ENCODE measurements at regions not wholly inside any gene's neighbourhood (a gene's known extent, or its start where the extent isn't known, plus 50 kb on each side); places are given as distances from the start of the nearest gene placed in this dataset.
"Not testable (repeated sequence)": the region's sequence is repeated elsewhere in the genome, so short reads cannot be mapped to it uniquely, and the experiment has no call there.

- TF ChIP-seq CTCF (IDR thresholded peaks at IDR 0.05; ENCODE audit: insufficient read depth, low read depth, low read length, missing control alignments) = peak; percentile 87
- H3K4me3 ChIP-seq (ENCODE audit: low read depth, low read length) = peak overlapping the region; percentile 42
- peak; percentile 78 for DNase-seq (ENCODE audit: low read depth)
Observed at GRCh38 chr2:131673400-131674173, 145.9 kb downstream of the CCDC74A start.

- DNase-seq (ENCODE audit: low read depth) = no peak
- no peak for TF ChIP-seq CTCF (IDR thresholded peaks at IDR 0.05; ENCODE audit: insufficient read depth, low read depth, low read length, missing control alignments)
Observed at GRCh38 chr2:131674174-131674507, 146.5 kb downstream of the CCDC74A start.

GRCh38 chr2:131681611-131682121, 154.0 kb downstream of the CCDC74A start:
- peak overlapping the region; percentile 70 for H3K4me3 ChIP-seq (ENCODE audit: low read depth, low read length)
- not testable (repeated sequence) for DNase-seq (ENCODE audit: low read depth)

More at GRCh38 chr2:131674174-131674507, 146.5 kb downstream of the CCDC74A start:
- no peak overlapping the region for H3K4me3 ChIP-seq (ENCODE audit: low read depth, low read length)

- peak overlapping the region; percentile 70 for H3K4me3 ChIP-seq (ENCODE audit: low read depth, low read length)
- TF ChIP-seq CTCF (IDR thresholded peaks at IDR 0.05; ENCODE audit: insufficient read depth, low read depth, low read length, missing control alignments) = peak; percentile 16
- DNase-seq (ENCODE audit: low read depth) = peak; percentile 93
Observed at GRCh38 chr2:131682122-131682944, 154.6 kb downstream of the CCDC74A start.

- peak overlapping the region; percentile 70 for H3K4me3 ChIP-seq (ENCODE audit: low read depth, low read length)
- peak; percentile 71 for DNase-seq (ENCODE audit: low read depth)
Observed at GRCh38 chr2:131682945-131683330, 155.2 kb downstream of the CCDC74A start.

- H3K4me3 ChIP-seq (ENCODE audit: low read depth, low read length) = not testable (repeated sequence)
Observed at GRCh38 chr2:131684631-131685316, 157.1 kb downstream of the CCDC74A start.

GRCh38 chr2:131686164-131686893, 158.6 kb downstream of the CCDC74A start:
- H3K4me3 ChIP-seq (ENCODE audit: low read depth, low read length); DNase-seq (ENCODE audit: low read depth): not testable (repeated sequence)

More at GRCh38 chr2:131684631-131685316, 157.1 kb downstream of the CCDC74A start:
- DNase-seq (ENCODE audit: low read depth) = not testable (repeated sequence)

- DNase-seq (ENCODE audit: low read depth); H3K4me3 ChIP-seq (ENCODE audit: low read depth, low read length): not testable (repeated sequence)
Observed at GRCh38 chr2:131686894-131687238, 159.2 kb downstream of the CCDC74A start.

- DNase-seq (ENCODE audit: low read depth); H3K4me3 ChIP-seq (ENCODE audit: low read depth, low read length): not testable (repeated sequence)
Observed at GRCh38 chr2:131689066-131689465, 161.4 kb downstream of the CCDC74A start.

GRCh38 chr2:131711268-131711667, 183.6 kb downstream of the CCDC74A start:
- DNase-seq (ENCODE audit: low read depth); H3K4me3 ChIP-seq (ENCODE audit: low read depth, low read length): not testable (repeated sequence)

- not testable (repeated sequence) for H3K4me3 ChIP-seq (ENCODE audit: low read depth, low read length); DNase-seq (ENCODE audit: low read depth)
Observed at GRCh38 chr2:131717907-131718306, 190.2 kb downstream of the CCDC74A start.

- not testable (repeated sequence) for H3K4me3 ChIP-seq (ENCODE audit: low read depth, low read length); DNase-seq (ENCODE audit: low read depth)
Observed at GRCh38 chr2:131721163-131721562, 193.5 kb downstream of the CCDC74A start.

- DNase-seq (ENCODE audit: low read depth); H3K4me3 ChIP-seq (ENCODE audit: low read depth, low read length): not testable (repeated sequence)
Observed at GRCh38 chr2:131722256-131722655, 194.6 kb downstream of the CCDC74A start.

Data from GM12865 (cell line).